Suprapubic skin (tissue), 3 donors: ENCODE measurements at regions not wholly inside any gene's neighbourhood (a gene's known extent, or its start where the extent isn't known, plus 50 kb on each side); places are given as distances from the start of the nearest gene placed in this dataset.

Experiments
- CTCF ChIP-seq, 2 donors: fragments of 200-600 bp in 1 of 2; fragments of 450-650 bp in 1 of 2; sonication (generic) in 1 of 2; IDR thresholded peaks; one replicate each; pipeline ENCODE4 v1.5.1; 2016 to 2019; ENCODE audit warnings: antibody characterized with exemption in 2 of 2, mild to moderate bottlenecking in 1 of 2, moderate library complexity in 1 of 2
- POLR2A ChIP-seq, 2 donors: fragments of 450-650 bp; IDR thresholded peaks; one replicate each; pipeline ENCODE4 v1.6.1; 2017; ENCODE audit warnings: antibody characterized with exemption in 2 of 2, mild to moderate bottlenecking in 2 of 2, moderate library complexity in 2 of 2

GRCh38 chr15:96771035-96771434 lies 440.5 kb downstream of the NR2F2 start:
- TF ChIP-seq CTCF (IDR thresholded peaks at IDR 0.05) (no peak), POLR2A (IDR thresholded peaks at IDR 0.05) (no peak)
